Suprapubic skin (tissue), 3 donors: ENCODE measurements at regions not wholly inside any gene's neighbourhood (a gene's known extent, or its start where the extent isn't known, plus 50 kb on each side); places are given as distances from the start of the nearest gene placed in this dataset.

Source experiments
- CTCF ChIP-seq, 2 donors: fragments of 200-600 bp in 1 of 2; fragments of 450-650 bp in 1 of 2; sonication (generic) in 1 of 2; IDR thresholded peaks; one replicate each; pipeline ENCODE4 v1.5.1; 2016 to 2019; ENCODE audit warnings: antibody characterized with exemption in 2 of 2, mild to moderate bottlenecking in 1 of 2, moderate library complexity in 1 of 2
- POLR2AphosphoS5 ChIP-seq, 3 donors: sonication (generic); formaldehyde crosslinking; IDR thresholded peaks; one replicate each; pipeline ENCODE4 v1.6.1; 2017; ENCODE audit warnings: antibody characterized with exemption in 3 of 3

GRCh38 chr5:164351245-164351834 lies 845.9 kb downstream of the MAT2B start:
- TF ChIP-seq CTCF (IDR thresholded peaks at IDR 0.05), result no peak
- TF ChIP-seq POLR2AphosphoS5 (IDR thresholded peaks at IDR 0.05), result no peak
